ENCODE measurements at regions not wholly inside any gene's neighbourhood (a gene's known extent, or its start where the extent isn't known, plus 50 kb on each side); places are given as distances from the start of the nearest gene placed in this dataset.

DNA sequence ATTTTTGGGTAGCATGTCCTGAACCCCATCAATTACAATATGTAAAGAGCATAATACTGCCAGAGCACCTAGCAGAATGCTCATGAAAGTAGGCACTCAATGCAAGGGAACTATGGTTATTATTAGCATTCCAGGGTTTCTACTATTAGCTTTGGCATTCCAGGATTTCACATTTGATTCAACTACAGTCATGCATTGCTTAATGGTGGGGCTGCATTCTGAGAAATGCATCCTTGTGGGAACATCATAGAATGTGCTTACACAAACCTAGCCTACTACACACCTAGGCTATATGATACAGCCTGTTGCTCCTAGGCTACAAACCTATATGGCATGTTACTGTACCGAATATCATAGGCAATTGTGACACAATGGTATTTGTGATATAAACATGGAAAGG lies 247.8 kb downstream of the CD83 start:
- intact Hi-C loops (cut with DNase I; ENCODE audit: low total_unique reads), result no loop called here
- DNase-seq, result no peak
- Histone ChIP-seq H3K4me1 (peaks cover 0 to 17% (median 8%) of the 10 kb centered on the region in 4 donors), H3K9me3 (no peaks in the 10 kb centered on the region), H3K4me3 (no peak overlapping the region), H3K27me3 (no peaks in the 10 kb centered on the region), H3K36me3 (no peaks in the 10 kb centered on the region), H3K27ac (no peak overlapping the region)
- WGBS, 5 donors, result 83 to 100% (median 95%) methylated on average over 1 of the region's 1 CpG
- TF ChIP-seq POLR2A (IDR thresholded peaks at IDR 0.05) (no peak), EP300 (IDR thresholded peaks at IDR 0.05) (no peak), POLR2AphosphoS5 (IDR thresholded peaks at IDR 0.05) (no peak)
- TF ChIP-seq, protein P1, sequence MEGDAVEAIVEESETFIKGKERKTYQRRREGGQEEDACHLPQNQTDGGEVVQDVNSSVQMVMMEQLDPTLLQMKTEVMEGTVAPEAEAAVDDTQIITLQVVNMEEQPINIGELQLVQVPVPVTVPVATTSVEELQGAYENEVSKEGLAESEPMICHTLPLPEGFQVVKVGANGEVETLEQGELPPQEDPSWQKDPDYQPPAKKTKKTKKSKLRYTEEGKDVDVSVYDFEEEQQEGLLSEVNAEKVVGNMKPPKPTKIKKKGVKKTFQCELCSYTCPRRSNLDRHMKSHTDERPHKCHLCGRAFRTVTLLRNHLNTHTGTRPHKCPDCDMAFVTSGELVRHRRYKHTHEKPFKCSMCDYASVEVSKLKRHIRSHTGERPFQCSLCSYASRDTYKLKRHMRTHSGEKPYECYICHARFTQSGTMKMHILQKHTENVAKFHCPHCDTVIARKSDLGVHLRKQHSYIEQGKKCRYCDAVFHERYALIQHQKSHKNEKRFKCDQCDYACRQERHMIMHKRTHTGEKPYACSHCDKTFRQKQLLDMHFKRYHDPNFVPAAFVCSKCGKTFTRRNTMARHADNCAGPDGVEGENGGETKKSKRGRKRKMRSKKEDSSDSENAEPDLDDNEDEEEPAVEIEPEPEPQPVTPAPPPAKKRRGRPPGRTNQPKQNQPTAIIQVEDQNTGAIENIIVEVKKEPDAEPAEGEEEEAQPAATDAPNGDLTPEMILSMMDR (IDR thresholded peaks at IDR 0.05), result no peak

DNA sequence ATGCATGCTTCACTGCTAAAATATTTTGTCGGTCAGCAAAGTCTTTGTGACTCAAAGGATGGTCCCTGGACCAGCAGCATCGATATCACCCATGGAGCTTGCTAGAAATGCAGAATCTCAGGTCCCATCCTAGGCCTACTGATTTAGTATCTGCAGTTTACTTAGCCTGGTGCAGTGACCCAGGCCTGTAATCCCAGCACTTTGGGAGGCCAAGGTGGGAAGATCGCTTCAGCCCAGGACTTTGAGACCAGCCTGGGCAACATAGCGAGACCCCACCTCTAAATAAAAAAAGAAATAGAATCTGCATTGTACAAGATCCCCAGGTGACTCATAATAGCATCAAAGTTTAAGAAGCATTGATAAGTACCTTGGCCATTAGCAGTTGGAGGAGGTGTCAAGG lies 248.7 kb downstream of the CD83 start:
- Histone ChIP-seq H3K36me3 (no peaks in the 10 kb centered on the region), H3K27me3 (no peaks in the 10 kb centered on the region), H3K4me3 (no peak overlapping the region), H3K27ac (no peak overlapping the region), H3K9me3 (no peaks in the 10 kb centered on the region), H3K4me1 (peaks cover 0 to 14% (median 6%) of the 10 kb centered on the region in 4 donors)
- no peak for DNase-seq
- 94 to 97% (median 95%) methylated on average over 4 of the region's 4 CpGs for WGBS, 5 donors
- intact Hi-C loops (cut with DNase I; ENCODE audit: low total_unique reads), result no loop called here
- TF ChIP-seq POLR2A (IDR thresholded peaks at IDR 0.05), result no peak
- TF ChIP-seq EP300 (IDR thresholded peaks at IDR 0.05), result no peak
- no peak for TF ChIP-seq POLR2AphosphoS5 (IDR thresholded peaks at IDR 0.05)
- TF ChIP-seq, protein P1 (IDR thresholded peaks at IDR 0.05), result no peak

DNA sequence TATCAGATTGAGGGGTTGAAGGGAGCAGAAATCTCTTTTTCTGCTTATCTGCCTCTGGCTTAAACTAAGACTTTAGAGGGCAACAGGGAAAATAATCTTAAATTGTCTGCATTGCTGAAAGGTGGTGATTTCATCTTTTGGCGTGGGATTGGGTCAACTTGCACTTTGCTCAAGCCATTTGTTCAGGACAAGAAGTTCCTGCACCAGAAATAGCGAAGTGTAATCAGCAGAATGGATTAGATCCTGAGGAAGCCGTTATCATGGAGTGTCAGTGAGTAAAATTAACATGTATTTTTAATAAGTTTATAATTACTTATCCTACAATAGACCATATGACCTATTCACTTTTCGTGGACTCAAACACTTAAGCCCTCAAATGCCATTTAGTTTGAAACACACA lies 249.3 kb downstream of the CD83 start:
- no peaks in the 10 kb centered on the region for H3K9me3 ChIP-seq
- 35 to 67% (median 52%) methylated on average over 4 of the region's 4 CpGs for WGBS, 5 donors
- intact Hi-C loops (cut with DNase I; ENCODE audit: low total_unique reads), result no loop called here
- no peaks in the 10 kb centered on the region for H3K27me3 ChIP-seq
- peaks cover 0 to 9% (median 4%) of the 10 kb centered on the region in 4 donors for H3K4me1 ChIP-seq
- H3K27ac ChIP-seq, result no peak overlapping the region
- no peaks in the 10 kb centered on the region for H3K36me3 ChIP-seq
- TF ChIP-seq POLR2A (IDR thresholded peaks at IDR 0.05) (no peak), POLR2AphosphoS5 (IDR thresholded peaks at IDR 0.05) (no peak), EP300 (IDR thresholded peaks at IDR 0.05) (no peak)
- TF ChIP-seq, protein P1 (IDR thresholded peaks at IDR 0.05), result no peak
- no peak for DNase-seq
- no peak overlapping the region for H3K4me3 ChIP-seq

DNA sequence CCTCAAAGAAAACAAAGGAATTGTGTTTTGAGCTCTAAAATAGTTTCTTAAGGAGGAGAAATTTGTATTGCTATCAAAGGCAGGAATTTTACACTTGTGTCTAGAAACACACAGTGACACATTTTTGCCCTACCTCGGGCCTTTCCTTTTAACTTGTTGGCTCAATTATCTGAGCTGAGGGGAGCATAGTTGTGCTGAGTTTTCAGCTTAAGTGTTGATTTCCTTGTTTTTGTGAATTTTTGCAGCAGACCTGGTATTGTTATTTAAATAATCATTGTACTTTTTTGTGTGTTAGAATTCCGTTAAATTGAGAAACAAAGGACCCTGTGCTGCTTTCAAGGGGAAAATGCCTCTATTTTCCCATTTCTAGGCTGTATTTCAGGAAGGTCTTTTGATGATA lies 249.7 kb downstream of the CD83 start:
- no peak for DNase-seq
- H3K27me3 ChIP-seq, result no peaks in the 10 kb centered on the region
- H3K4me3 ChIP-seq, result no peak overlapping the region
- 79 to 85% (median 83%) methylated on average over 2 of the region's 2 CpGs for WGBS, 5 donors
- no peak overlapping the region for H3K27ac ChIP-seq
- H3K36me3 ChIP-seq, result no peaks in the 10 kb centered on the region
- TF ChIP-seq, protein P1 (IDR thresholded peaks at IDR 0.05), result no peak
- TF ChIP-seq EP300 (IDR thresholded peaks at IDR 0.05) (no peak), POLR2AphosphoS5 (IDR thresholded peaks at IDR 0.05) (no peak), POLR2A (IDR thresholded peaks at IDR 0.05) (no peak)
- intact Hi-C loops (cut with DNase I; ENCODE audit: low total_unique reads), result no loop called here
- peaks cover 0 to 4% (median 2%) of the 10 kb centered on the region in 4 donors for H3K4me1 ChIP-seq
- no peaks in the 10 kb centered on the region for H3K9me3 ChIP-seq
